Stimulated activated CD8-positive, alpha-beta memory T cell treated with anti-CD3 and anti-CD28 coated beads, Interleukin-2, amount 100 ng/mL, for 1 hour (primary cell): ENCODE measurements at regions not wholly inside any gene's neighbourhood (a gene's known extent, or its start where the extent isn't known, plus 50 kb on each side); places are given as distances from the start of the nearest gene placed in this dataset.

Experiments used
- DNase-seq, 2 donors: peaks; one replicate each; pipeline ENCODE4 v3.0.0-alpha.2; 2020; ENCODE audit warnings: low read depth in 2 of 2

DNA sequence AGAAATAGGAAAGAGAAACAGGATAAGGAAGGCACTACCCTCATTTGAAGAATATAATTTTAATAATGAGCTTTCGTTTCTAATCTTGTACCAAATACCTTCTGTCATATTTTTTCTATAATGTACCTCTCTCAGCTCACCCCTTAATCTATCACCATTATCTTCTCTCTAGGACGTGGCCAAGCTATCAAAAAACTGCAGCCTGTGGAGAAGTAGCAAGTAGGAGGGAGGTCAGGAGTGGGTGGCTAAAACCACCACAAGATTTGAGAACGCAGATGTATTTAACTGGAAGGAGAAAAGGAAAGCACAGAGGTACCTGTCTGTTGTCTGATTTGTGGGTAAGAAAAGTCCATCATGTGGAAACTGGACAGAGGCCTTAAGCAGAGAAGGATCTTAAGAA, 576.7 kb upstream of the DIPK2B start:
- DNase-seq, result no peak

- DNase-seq, result no peak
Measured at GRCh38 chrX:45775468-45775867, 574.8 kb upstream of the DIPK2B start.

DNA sequence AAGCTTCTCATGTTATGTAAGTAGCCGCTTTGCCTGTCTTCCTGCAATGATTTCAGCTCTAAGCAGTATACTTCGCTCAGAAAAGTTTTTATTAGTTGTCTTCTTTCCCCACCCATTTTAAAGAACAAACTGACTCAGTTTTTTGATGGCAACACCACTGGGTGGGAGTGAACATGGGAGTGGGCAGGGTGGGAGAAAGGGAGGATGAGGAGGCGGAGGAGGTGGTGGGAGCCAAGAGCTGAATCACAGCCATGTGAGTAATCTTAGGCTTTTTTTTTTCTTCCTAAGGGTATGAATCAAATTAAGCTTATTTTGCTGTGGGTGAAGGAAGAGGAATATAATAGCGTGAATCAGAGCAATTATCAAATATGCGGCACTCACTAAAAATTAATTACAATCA, 574.3 kb upstream of the DIPK2B start:
- DNase-seq, result no peak

DNA sequence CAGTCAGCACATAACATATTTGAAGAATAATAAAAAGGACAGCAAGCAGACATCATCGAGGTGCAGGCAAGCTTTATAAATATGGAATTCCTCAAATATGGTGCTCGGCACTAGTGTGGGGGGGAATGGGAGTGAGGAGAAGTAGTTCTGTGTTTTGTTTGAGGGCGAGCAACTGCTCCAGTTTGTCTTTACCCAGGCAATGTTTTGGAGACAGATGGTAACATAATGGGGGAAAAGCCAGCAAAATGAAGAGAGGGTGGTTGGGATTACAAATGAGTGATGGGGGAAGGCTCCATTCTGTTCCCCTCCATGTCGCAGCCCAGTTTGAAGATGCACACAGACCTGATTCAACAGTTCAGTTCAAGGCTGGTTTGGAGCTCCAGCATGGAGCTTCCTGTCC, 572.9 kb upstream of the DIPK2B start:
- no peak for DNase-seq

DNA sequence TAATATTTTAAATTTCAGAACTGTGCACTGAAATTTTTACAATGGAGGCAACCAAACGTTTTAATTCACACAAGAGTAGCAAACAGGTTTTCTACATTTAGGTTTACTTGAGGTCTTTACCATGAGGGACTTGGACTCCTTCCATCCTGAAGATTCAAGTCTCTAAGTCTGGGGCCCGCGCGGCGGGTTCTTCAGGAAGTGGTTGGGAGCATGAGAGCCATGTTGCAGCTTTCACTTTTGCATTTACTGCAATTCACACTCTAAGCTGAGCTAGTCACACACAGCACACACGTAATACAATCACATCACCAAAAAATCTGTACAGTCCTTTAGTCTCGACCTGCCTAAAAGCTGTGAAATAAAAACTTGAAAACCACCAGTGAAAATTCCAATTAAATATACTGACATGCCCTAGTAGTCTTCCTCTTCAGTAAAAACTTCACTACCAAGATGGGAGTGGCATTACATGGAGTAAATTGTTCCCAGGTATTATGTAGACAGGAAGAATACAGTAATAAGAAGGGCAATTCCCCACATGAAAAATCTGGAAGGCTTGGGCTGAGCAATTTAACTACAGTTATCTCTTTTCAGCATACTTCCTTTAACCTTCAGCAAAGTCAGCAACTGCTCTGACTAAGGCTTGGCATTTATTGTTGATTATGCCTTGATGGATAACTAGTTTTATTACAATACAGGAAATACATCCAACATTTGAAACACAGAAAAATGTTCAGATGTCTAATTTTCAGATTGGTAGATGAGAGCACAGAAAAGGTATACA, 571.1 kb upstream of the DIPK2B start:
- no peak for DNase-seq

- no peak for DNase-seq
Measured at GRCh38 chrX:45771114-45771513, 570.4 kb upstream of the DIPK2B start.

- DNase-seq, result no peak
Measured at GRCh38 chrX:45769761-45770582, 569.3 kb upstream of the DIPK2B start.

- no peak for DNase-seq
Measured at GRCh38 chrX:45768666-45769236, 568.1 kb upstream of the DIPK2B start.

DNA sequence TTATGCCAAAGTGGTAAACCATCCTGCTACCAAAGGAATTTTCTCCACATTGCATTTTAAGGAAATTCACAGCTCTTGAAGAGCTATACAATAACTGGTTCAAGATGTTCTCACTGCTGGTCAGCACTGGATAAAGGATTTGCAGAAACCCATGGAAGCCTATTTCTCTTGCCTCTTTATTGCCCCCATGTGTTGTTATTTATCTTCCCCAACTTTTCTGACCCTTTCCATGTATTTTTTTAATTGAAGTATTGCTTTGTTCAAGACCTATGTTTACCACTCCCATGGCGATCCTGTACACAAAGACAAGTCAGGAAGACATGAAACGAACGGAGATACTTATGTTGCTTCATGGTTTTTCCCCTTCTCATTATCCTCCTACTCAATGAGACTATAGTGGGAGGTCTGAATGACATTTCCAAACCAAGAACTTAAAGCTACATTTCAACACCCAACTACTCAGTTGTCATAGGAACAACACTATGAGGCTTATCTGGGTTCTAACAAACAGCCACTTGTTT, 566.4 kb upstream of the DIPK2B start:
- no peak for DNase-seq

DNA sequence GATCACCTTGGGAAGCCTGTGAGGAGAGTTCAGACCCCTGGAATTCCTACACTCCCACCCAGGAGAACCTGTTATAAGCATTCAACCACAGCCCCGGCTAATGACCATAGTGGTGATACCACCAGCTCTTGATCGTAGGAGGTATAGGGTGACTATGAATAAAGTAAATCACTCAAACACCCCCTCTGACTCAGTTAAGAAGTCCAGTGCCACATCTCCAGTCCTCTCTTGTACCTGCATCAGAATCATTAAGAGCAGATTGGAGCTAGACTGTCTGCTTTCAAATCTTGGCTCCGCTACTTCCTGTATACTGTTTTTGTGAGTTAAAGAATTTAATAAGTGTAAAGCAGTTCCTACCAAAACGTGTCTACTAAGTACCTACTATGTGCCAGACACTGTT, 565.1 kb upstream of the DIPK2B start:
- no peak for DNase-seq

GRCh38 chrX:45765281-45765680, 564.6 kb upstream of the DIPK2B start:
- DNase-seq, result no peak

GRCh38 chrX:45762699-45763647, 562.3 kb upstream of the DIPK2B start:
- DNase-seq, result no peak

DNA sequence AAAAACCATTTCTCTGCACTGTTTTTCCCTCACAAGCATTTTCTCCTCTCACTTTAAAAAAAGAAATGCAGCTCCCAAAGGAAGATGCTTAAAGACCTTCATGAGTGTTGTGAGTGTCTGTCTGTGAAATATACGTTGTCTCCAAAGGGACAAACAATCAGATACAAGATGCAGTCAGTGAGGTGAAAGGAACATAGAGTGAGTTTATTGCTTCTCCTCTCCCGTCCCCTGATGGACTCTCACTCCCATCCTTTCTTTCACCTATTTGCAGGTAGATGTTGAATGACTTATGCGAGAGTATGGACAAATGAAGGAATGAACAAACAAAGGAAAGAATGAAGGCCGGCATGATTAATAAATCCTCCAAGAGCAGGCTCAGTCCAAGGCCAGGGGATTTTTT, 561.2 kb upstream of the DIPK2B start:
- DNase-seq, result no peak

DNA sequence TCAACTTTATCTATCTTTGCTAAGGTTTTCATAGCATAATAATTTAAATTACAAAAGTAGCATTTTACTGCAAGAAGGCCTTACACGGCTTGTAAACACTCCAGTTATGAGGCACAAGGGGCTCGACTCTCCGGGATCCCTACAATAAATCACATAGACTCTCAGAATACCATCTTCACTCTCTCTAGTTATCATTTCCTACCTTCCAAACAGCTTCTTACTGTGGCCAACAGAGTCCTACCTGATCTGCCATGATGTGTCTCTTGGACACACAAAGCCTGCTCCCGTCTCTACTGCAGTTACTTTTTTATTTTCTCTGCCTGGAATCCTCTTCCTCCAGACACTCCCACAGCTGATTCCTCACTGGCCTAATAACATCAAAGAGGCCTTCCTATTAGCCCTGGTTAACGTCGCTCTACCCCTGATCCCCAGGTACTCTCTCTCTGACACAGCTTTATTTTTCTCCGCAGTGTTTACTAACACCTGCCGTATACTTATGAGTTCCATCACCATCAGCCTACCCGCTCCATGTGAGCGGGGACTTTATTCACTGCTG, 559.6 kb upstream of the DIPK2B start:
- no peak for DNase-seq

DNA sequence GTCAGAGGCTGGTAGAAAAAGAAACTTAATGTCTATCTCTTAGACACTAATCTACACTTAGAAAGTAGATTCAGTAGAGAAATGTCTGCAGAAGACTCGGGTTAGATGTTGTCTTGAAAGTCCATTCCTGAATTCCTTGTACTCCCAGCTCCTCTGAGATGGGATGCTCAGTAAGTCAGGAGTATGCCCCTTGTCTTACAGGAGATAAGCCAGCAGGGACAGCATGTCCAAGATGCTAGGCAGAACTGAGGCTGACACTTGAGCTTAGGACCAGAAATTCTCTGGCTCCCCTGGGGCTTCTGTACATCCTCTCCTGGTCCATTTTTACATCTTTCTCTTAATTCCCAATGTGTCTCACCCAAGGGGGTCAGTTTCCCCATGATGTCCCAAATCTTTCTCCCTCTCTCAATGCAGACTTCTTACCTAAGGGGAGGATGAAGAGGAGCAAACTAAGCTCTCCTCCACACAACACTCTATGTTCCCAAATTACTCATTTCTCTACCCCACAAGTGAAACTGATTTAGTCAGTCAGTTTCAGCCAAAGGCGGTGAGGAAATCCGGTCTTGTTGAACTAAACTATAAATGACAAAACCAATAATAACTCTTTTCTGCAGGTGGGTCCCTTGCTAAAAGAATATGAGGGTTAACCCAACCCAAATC, 558.2 kb upstream of the DIPK2B start:
- no peak for DNase-seq

GRCh38 chrX:45758319-45758718, 557.6 kb upstream of the DIPK2B start:
- DNase-seq, result no peak

DNA sequence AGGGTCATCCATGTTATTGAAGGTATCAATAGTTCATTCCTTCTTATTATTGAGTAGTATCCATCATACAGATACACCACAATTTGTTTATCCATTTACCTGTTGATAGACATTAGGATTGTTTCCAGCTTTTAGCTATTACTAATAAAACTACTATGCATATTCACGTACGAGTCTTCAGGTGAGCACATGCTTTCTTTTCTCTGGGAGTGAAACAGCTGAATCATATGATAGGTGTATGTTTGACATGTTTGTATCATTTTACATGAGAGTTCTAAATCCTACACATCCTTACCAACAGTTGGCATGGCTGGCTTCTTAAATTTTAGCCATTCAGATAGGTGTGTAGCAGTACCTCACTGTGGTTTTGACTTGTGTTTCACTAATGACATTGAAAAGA, 556.6 kb upstream of the DIPK2B start:
- no peak for DNase-seq

GRCh38 chrX:45756557-45756956, 555.9 kb upstream of the DIPK2B start:
- DNase-seq, result no peak

- no peak for DNase-seq
Measured at GRCh38 chrX:45755703-45756102, 555.0 kb upstream of the DIPK2B start.

GRCh38 chrX:45751156-45751555, 550.5 kb upstream of the DIPK2B start:
- no peak for DNase-seq

DNA sequence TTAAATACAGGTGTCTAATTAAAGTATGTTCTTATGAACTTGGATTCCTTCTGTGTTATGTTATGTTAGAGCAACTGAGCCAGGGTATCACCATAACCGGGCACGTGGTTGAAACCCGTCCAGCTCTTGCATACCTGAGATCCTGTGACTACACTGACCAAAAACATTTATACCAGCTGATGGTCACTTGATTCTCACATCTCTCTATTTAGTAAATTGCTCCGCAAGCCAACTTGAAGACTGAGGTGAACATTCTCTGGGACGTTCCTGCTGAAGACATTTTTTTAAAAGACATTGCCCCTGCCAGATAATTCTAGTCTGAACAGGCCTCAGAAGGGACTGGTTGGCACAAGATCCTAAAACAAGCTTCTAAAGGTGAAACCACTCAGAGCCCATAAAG, 550.0 kb upstream of the DIPK2B start:
- no peak for DNase-seq
